NCI-H446 treated with DMSO at 0.1 percent for 48 hours (cell line): ENCODE measurements at regions not wholly inside any gene's neighbourhood (a gene's known extent, or its start where the extent isn't known, plus 50 kb on each side); places are given as distances from the start of the nearest gene placed in this dataset.

Source experiments
- DNase-seq: peaks from one replicate; lab custom pipeline; 2025; lab: John Stamatoyannopoulos, UW

DNA sequence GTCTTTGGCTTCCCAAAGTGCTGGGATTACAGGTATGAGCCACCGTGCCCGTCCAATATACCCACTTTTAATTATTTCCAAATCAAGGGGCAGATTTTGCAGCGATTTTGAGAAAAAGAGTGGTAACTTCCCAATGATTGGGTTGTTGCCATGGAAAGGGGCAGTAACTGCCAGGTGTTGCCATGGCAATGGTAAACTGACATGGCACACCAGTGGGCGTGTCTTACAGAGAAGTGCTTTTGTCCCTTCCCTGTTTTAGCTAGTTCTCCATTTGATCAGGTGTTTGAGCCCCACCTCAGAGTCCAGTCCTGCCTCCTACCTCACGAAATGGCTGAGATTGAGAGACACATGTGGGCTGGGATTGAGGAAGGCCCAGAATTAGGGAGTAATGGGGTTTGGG lies 86.3 kb upstream of the IER5L start:
- no peak for DNase-seq

DNA sequence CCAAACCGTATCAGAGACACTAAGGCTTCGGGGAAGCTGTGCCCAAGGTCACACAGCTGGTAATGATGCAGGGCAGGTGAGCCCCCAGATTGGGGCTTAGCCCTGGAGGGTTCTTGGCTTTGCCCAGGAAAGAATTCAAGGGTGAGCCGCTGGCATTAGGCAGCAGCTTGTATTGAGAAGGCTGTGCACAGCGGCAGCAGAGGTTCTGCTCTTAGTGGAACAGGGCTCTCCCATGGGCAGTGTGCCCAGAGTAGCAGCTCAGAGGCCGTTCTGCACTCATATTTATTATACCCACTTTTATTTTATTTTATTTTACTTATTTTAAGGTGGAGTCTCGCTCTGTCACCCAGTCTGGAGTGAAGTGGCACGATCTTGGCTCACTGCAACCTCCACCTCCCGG lies 85.8 kb upstream of the IER5L start:
- DNase-seq: no peak

DNA sequence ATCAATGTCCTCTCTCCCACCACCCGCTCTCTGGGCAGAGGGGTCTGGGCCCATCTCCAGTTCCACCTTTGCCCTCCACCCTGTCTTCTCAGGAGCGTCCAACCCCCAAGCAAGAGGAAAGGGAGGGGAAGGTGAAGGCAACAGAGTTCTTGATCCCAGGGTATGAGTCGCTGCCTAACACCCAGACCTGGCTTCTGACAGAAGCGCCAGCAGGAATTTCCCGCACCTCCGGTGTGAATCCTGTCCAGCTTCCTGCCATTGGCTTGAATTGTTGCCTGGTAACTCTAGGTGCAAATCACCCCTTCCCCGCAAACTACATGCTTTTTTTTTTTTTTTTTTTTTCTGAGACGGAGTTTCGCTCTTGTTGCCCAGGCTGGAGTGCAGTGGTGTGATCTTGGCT lies 84.2 kb upstream of the IER5L start:
- no peak for DNase-seq

DNA sequence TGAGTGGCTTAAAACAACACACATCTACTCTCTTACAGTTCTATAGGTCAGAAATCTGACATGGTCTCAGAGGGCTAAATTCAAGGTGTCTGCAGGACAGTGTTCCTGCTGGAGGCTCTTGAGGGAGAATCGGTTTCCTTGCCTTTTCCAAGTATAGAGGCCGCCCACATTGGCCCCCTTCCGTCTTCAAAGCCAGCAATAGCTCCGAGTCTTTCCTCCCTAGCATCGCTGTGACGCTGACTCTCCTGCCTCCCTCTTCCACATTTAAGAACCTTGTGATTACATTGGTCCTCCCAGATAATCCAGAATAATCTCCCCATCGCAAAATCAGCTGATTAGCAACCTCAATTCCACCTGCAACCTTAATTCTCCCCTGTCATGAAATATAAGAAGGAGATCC lies 81.3 kb upstream of the IER5L start:
- no peak for DNase-seq

DNA sequence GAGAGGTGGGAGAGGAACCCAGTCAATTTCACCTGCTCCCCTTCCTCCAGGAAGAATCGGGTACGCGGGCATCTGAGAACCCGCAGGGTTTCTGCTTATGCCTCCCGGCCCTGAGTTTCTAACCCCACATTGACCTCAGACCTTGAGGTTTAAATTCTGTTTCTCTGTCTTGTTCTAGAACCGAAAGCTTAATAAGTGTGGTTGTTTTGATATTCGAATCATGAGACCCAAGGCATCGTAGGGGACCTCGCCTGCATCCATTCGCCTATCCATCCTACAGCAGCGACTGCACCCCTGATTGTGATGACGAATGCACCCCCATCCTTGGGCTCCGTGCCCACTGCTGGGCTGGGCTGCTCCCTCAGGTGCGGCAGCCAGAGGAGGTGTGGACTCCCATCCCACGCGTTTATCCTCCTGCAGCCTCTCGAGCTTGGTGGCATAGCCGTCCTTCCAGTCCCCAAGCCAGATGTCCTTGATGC lies 80.8 kb upstream of the IER5L start:
- no peak for DNase-seq

DNA sequence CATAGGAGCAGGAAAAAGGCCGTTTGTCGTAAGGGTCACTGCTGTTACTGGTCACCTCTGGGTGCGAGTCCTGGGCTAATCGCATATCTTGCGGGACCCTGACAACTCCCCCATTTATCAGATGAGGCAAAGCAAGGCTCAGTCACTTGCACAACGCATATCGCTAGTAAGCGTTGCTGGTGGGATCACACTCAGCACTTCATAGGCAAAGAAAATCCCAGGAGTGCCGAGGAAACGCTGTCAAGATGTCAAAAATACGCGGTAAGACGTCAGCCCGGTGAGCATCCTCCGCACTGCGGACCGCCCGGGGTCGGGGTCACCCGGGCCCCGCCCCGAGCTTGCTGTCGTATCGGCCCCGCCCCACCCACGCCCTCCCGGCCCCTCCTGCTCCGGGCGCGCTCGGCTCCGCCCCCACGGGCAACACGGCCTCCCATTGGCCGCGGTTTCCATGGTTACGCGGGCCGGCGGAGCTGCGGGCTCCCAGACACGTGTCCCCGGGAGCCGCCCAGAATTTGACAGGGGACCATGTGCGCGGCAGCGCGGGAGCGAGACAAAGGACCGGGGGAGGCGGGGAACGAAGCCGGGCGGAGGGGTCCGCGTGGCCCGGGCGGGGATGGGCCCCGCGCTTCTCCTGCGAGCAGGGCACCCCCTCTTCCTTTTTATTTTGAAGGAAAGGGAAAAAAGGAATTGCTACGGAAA lies 80.2 kb upstream of the IER5L start:
- DNase-seq: no peak

DNA sequence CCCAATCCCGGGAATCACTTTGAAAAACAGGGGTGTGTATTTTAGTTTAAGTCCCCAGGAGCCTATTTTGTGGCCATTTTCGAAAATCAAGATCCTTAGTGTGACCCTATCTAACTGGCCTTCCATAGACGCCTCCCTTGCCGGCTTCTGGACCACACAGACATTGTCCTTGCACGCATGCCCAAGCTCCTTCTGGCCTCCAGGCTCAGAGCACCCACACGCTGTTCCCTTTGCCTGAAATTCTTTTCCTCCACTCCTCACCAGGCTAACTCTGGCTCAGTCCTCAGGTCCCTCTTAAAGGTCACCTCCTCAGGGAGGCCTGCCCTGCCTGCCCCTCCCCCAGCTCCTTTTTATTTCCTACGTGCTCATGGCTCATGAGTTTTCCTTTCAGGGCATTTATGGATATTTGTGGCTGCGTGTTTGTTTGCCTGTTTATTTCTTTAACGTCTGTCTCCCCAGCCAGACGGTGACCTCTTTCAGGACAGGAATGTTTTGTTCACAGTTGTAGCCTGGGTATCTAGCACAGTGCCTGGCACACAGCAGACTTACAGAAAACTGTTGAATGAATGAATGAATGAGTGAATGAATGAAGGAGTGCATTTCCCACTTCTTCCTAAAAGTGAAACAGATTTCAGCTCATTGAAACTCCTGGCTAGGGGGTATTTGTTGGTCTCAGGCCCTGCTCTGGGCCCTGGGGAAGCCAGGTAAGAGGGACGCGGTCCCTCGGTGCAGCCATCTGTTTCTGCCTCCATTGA lies 79.1 kb upstream of the IER5L start:
- DNase-seq: no peak

DNA sequence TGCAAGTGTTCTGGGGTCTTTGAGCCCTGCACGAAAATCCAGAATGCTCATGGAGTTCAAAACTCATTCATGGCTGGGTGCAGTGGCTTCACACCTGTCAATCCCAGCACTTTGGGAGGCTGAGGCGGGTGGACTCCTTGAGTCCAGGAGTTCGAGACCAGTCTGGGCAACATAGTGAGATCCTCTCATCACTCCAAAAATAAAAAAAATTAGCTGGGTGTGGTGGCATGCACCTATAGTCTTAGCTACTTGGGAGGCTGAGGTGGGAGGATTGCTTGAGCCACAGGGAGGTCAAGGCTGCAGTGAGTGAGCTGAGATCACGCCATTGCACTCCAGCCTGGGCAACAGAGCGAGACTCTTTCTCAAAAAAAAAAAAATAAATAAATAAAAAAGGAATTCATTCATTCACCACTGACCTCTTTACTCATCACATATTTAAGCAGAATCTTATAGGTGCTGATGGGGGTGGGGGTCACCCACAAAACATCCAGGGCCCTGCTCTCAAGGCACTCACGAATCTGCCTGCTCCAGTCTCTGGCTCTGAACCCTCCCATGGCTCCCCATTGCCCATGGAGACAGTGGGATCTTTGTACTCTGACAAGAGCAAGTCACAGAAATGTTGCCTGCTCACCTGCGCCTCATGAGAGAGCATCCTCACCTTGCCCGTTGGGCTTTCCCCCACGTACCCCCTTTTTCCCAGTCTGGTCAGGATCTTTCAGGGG lies 76.7 kb upstream of the IER5L start:
- DNase-seq: no peak

DNA sequence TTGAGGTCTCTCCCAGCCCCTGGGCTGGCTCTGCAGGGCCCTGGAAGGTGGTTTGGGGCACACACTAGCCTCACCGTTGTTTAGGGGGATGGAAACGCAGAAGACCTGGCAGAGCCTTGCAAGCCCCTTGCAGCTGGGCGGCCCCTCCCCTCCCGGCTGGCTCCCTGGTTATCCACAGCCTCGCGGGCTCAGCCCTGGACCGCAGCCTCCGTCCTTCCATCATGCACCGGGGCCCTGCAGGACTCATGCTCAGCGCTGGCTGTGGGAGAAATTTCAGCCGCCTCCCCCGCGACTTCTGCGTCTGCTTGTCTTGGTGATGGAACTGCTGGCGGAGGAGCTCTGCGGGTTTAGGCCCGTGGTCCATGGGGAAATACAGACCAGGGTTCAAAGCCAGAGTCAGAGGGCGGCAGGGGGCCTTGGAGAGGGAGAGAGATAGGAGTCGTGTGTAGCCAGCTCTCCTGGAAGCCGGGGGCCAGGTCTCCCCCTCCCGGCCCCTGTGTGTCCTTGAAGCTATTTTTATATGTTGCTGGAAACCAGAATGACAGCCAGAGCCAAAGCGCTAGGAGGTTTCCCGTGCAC lies 75.8 kb upstream of the IER5L start:
- DNase-seq: no peak

DNA sequence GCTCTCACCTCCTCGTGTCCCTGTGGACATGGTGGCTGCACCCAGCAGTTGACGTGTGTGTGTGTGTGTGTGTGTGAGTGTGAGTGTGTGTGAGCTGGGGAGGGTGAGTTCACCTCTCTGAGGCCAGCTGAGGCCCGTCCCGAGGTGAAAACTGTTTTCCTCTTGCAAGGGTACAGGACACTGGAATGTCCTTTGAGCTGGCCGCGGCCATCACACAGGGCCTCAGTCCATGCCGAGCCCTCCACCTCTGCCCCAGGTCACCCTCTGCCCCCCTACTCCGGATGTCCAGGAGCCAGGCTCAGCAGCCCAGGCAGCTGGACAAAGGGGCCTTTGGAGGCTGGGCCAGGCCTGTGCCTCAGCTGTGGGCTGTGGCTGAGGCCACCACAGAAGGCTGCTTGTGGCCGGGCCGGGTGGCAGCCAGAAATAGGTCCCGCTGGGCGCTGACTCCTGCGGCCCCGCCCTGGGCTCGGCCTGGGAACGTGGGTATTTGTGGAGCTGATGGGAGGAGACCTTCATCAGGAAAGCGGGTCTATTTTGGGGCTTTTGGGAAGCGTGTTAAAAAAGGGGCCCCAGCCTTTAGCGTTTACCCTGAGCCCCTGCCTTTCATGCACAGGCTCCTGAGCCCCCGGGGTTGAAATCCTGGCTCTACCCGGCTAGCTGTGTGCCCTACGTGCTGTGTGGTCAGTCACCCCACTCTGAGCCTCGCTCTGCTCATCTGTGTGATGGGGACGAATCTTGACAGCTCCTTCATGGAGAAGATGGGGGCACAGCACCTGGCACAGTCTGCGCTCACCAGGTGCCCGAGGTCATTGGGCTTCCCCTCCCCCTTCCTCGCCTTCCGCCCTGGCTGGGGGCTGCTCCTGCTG lies 75.1 kb upstream of the IER5L start:
- DNase-seq: no peak

DNA sequence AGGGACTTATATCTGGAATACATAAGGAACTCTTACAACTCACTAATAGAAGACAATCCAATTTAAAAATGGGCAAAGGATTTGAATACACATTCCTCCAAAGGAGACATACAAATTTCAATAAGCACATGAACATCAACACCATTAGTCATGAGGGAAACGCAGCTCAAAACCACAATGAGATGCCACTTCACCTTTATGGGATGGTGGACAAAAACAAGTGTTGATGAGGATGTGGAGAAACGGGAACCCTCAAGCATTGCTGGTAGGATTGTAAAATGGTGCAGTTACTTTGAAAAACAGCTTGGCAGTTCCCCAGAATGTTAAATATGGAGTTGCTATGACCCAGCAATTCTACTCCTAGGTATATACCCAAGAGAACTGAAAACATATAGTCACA lies 72.7 kb upstream of the IER5L start:
- DNase-seq: no peak

DNA sequence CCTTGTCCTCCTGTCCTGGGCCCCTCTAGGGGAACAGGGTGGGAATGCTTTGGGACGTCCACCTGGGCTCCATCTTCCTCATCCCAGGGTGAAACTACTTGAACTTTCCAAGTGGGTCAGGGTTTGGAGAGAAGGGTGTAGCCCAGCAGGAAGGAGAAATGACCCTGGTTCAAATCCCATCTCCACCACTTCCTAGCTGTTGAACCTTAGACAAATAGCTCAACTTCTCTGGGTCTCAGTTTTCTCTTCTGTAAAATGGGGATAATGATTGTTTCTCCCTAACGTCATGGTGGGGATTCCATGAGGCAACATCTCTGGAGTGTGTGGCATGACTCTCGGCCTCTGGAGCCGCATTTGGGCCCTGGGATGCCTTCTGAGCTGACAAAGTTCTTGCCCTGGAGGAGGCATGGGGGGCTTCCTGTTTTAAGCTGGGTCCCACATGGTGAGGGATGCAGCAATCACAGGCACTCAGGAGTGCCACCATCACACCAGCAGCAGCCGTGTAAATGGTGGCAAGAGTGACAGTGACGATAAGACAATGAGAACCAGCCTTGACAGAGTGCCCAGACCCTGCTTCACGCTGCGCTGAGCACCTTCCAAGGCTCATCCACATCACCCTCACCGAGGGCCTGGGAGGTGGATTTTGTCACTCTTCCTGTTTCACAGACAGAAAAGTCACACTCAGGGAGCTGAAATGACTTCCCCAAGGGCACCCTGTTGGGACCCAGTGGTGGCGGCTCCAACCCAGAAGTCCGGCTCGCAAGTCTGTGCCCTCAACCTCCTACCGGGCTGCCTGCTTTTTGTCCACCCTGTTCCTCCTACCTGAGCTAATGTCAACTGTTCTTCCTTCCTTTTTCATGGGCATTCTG lies 69.5 kb upstream of the IER5L start:
- DNase-seq: no peak

DNA sequence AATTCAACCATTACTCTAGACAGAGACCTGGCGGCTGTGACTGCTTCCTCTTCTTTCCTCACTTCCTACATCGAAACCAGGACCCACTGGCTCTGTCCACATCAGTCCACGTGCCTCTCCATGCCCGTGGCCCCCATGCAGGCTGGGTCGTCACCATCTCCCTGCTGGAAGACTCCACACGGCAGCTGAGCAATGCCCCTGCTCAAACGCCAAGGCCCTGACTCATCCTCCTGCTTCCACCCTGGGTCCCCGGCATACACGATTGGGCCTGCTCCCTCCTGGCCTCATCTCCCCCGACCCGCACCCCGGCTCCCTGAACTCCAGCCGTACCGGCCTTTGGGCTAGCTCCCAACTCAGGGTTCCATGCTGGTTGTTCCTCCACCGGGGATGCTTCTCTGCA lies 67.2 kb upstream of the IER5L start:
- no peak for DNase-seq

DNA sequence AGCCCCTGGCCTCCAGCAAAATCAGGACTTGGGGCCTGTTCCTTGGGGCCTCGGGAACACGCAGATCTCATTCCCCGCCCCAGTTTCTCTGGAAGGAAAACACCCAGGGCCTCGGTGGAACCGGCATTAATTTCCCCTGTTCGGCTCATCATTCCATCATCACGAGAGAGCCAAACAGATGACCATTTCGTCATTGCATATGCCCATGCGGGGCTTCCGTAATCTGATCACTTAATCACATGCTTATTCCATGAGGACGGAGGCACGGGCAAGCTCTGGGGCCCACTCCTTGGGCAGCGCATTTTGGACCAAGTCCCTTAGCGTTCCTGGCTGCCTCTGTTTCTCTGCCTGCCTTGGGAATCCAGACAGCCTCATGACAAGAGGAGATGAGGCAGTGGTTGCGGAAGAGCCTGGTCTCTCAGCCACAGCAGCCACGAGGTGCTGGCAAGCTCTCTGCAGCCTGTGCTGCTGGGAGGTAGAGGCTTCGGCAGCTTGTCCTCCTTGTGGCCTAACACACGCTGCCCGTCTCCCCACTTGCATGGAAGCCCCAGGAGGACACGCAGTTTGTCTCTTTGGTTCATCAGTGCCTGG lies 65.0 kb upstream of the IER5L start:
- DNase-seq: no peak

DNA sequence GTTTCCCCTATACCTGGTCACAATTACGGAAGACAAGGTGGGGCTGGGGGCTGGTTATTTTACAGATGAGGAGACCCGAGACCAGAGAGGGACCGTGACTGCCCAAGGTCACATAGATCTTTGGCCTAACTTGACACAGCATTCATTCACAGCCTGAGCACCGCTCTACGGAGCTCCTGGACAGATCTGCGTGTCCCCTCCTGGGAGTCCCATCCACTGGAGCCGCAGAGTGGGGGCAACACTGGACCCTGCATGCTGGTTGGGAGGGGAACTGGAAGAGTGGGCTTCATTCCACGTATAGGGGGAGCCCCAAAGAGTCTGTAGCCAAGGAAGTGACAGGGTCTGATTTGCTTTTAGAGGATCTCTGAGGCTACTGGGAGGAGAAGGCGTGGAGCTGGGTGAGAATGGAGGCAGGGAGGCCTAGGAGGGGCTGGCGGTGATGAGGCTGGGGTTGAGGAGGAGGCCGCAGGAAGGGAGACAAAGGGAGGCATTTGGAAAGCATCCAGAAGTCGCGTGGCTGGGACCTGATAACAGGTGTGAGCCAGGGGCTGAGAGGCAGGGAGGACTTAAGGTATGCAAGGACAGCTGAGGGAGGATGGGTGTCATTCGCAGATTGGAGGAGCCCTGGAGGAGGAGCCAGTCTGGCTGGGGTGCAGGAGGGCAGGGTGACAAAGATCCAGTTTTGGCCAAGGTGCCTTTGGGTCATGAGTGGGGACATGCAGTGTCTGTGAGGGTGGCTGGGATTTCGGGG lies 64.3 kb upstream of the IER5L start:
- DNase-seq: no peak

DNA sequence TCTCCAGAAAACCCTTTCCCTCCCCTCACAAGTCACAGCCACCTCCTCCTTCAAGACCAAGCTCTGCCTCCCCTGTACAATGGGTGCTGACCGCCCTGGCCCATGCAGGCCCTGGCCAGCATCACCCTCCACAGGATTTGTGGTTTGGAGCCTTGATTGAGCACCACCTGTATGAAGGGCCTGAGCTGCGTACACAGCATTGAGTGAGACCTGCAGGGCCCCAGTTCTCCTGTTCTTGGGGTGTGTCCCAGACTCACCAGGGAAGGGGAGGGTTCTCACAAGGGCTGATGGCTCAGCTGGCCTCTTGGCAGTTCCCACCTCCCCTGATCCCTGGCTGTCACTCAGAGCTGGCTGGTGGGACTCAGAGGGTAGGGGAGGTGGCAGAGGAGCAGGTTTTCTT lies 63.7 kb upstream of the IER5L start:
- no peak for DNase-seq

DNA sequence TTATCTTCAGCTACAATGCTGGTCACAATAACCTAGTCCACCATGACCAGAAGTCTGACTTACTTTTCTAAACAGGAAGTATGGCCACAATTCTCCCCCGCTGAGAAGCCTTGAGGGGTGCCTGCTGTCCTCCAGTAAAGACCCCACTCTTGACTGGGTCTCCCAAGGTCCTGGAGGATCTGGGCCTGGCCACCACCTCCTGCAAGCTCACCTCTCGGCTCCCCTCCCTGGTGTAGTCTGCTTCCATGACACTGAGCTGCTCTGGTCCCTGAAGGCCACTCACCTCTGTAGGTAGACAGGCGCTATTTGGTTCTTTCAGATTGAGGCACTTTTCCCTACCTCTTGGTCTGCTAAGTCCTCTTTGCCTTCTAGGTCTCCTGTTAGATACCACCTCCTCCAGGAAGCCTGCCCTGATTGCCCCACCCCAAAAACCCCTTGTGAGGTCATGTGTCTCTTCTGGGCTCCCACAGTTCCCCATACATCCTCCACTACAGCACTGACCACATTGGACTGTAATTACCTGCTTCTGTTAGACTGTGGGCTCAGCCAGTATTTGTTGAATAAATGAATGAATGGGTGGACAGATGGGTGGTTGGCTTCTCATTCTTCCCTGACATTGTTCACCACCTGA lies 62.6 kb upstream of the IER5L start:
- no peak for DNase-seq

DNA sequence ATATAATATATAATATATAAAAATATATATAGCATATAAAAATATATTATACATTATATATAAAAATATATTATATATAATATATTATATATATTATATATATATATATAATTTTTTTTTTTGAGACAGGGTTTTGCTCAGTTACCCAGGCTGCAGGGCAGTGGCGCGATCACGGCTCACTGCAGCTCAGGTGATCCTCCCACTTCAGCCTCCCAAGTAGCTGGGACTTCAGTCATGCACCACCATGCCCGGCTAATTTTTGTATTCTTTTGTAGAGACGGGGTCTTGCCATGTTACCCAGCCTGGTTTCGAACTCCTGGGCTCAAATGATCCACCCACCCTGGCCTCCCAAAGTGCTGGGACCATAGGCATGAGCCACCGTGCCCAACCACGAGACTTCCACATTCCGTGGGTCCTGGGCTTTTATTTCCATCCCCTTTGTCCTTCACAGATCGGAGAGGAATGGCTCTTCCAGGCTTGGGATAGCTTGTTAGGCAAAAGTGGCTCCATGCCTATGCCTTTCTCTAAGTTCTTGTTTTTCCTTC lies 62.0 kb upstream of the IER5L start:
- no peak for DNase-seq

DNA sequence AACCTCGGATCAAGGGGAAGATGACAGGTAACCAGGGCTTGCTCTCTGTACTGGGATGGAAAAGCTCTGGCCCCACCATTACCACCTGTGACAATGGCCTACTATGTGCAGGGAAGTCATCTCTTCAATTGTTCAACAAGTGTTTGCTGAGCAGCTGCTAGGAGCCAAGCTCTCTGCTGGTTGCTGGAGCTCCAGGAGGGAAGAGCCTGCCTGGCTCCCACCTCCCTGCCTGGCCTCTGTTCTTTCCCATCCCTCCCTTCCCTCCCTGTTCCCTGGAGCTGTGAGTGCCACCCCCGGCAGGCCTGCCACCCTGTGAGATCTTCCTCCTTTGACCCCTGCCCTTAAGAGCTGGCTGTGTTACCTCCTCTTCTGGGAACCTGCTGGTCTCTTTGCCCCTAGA lies 59.7 kb upstream of the IER5L start:
- no peak for DNase-seq
